Esophagus squamous epithelium (tissue), 4 donors: ENCODE measurements at regions not wholly inside any gene's neighbourhood (a gene's known extent, or its start where the extent isn't known, plus 50 kb on each side); places are given as distances from the start of the nearest gene placed in this dataset.

Experiments used
- CTCF ChIP-seq, 6 experiments: fragments of 450-650 bp in 4 of 6; fragments of 200-600 bp in 2 of 6; sonication (generic) in 2 of 6; IDR thresholded peaks; one replicate each; pipeline ENCODE4 v1.5.1; 2016 to 2019; ENCODE audit warnings: antibody characterized with exemption in 6 of 6, mild to moderate bottlenecking in 4 of 6, moderate library complexity in 4 of 6
- POLR2A ChIP-seq, 4 donors: fragments of 450-650 bp; IDR thresholded peaks; one replicate each; pipeline ENCODE4 v1.6.1; 2017; ENCODE audit warnings: antibody characterized with exemption in 4 of 4, mild to moderate bottlenecking in 4 of 4, moderate library complexity in 3 of 4

- TF ChIP-seq CTCF (IDR thresholded peaks at IDR 0.05) (no peak), POLR2A (IDR thresholded peaks at IDR 0.05) (no peak)
These were observed 488.8 kb upstream of the RAB6C start for GRCh38 chr2:129490641-129491040.
